SU-DHL-6 (cell line): ENCODE measurements at regions not wholly inside any gene's neighbourhood (a gene's known extent, or its start where the extent isn't known, plus 50 kb on each side); places are given as distances from the start of the nearest gene placed in this dataset.
"Not testable (repeated sequence)": the region's sequence is repeated elsewhere in the genome, so short reads cannot be mapped to it uniquely, and the experiment has no call there.

Experiments
- H2AFZ ChIP-seq: fragments of 200-600 bp; sonication (generic); 2 replicates; pipeline ENCODE4 v1.6.1; 2014; ENCODE audit warnings: low read depth, mild to moderate bottlenecking, moderate library complexity, mixed read lengths, antibody characterized with exemption, low read length; ENCODE audit not compliant: severe bottlenecking
- H3F3A ChIP-seq: fragments of 200-600 bp; shearing (Covaris generic); 2 replicates; pipeline ENCODE4 v1.6.0; 2016; ENCODE audit warnings: antibody characterized with exemption, mild to moderate bottlenecking; ENCODE audit not compliant: insufficient read depth
- H3K27ac ChIP-seq: fragments of 200-600 bp; sonication (generic); 2 replicates; pipeline ENCODE4 v1.5.1; 2016; ENCODE audit warnings: low read depth, mild to moderate bottlenecking, low read length, moderate library complexity, mixed read lengths
- H3K27me3 ChIP-seq: fragments of 200-600 bp; sonication (generic), shearing (Covaris generic); 2 replicates; pipeline ENCODE4 v1.6.0; 2014; ENCODE audit warnings: mild to moderate bottlenecking, low read length
- H3K36me3 ChIP-seq: fragments of 200-600 bp; sonication (generic); 2 replicates; pipeline ENCODE4 v1.6.1; 2014; ENCODE audit warnings: mild to moderate bottlenecking, low read length, mixed read lengths
- H3K4me2 ChIP-seq: fragments of 300-600, 200-600 bp; shearing (Covaris generic), sonication (generic); 2 replicates; pipeline ENCODE4 v1.6.0; 2014; ENCODE audit warnings: low read length, low read depth, mild to moderate bottlenecking; ENCODE audit not compliant: poor library complexity, severe bottlenecking
- H3K4me3 ChIP-seq: fragments of 200-600 bp; sonication (generic); 2 replicates; pipeline ENCODE4 v1.5.1; 2014; ENCODE audit warnings: antibody characterized with exemption, low read length, mild to moderate bottlenecking, mixed read lengths; ENCODE audit not compliant: insufficient read depth, poor library complexity, severe bottlenecking
- H3K79me2 ChIP-seq: fragments of 200-600 bp; sonication (generic); 2 replicates; pipeline ENCODE4 v1.6.1; 2014; ENCODE audit warnings: mild to moderate bottlenecking, low read length, moderate library complexity; ENCODE audit not compliant: insufficient read depth
- H3K9ac ChIP-seq: fragments of 200-600 bp; sonication (generic); 2 replicates; pipeline ENCODE4 v1.7.0; 2014; ENCODE audit warnings: mild to moderate bottlenecking, low read length
- H3K9me2 ChIP-seq: fragments of 200-600 bp; sonication (generic); replicated peaks from 2 replicates; pipeline ENCODE4 v1.6.1; 2014; ENCODE audit warnings: low read length; ENCODE audit not compliant: insufficient read depth
- H3K9me3 ChIP-seq: fragments of 200-600 bp; sonication (generic); 2 replicates; pipeline ENCODE4 v1.6.1; 2014; ENCODE audit warnings: low read length, mixed read lengths; ENCODE audit not compliant: insufficient read depth
- H4K20me1 ChIP-seq: fragments of 200-600 bp; sonication (generic); 2 replicates; pipeline ENCODE4 v1.6.1; 2014; ENCODE audit warnings: low read depth, mild to moderate bottlenecking, antibody characterized with exemption, low read length, moderate library complexity, mixed read lengths
- EZH2phosphoT487 ChIP-seq: fragments of 200-600 bp; sonication (generic), shearing (Covaris generic); conservative IDR thresholded peaks from 2 replicates; pipeline ENCODE4 v1.6.1; 2018; ENCODE audit warnings: mild to moderate bottlenecking, antibody characterized with exemption, low read length, moderate library complexity, mixed read lengths
- TF ChIP-seq, protein P1 (sequence below): fragments of 200-600 bp; sonication (generic); IDR thresholded peaks from one replicate; pipeline ENCODE4 v1.5.1; 2017; ENCODE audit warnings: antibody characterized with exemption, mild to moderate bottlenecking, low read length, moderate library complexity; ENCODE audit not compliant: insufficient read depth, poor library complexity, severe bottlenecking

DNA sequence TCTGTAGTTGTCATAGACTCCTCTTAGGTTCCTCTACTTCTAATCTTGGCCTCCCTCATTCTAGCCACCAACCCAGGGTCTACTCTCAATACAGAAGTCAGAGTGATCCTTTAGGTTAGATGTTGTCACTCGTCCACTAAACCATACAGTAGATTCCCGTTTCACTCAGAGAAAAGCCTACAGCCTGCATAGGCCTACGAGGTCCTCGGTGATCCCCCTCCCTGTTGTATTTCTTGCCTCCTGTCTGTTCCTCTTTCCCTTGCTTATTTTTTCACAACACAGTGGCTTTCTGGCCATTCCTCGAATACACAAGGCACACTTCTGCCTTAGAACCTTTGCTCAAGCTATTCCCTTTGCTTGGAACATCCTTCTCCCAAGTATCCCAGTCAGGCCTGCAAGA is 183.0 kb upstream of the PRSS1 start:
- Histone ChIP-seq H3K4me2 (no peak overlapping the region), H3K9ac (no peak overlapping the region), H3K36me3 (no peaks in the 10 kb centered on the region), H3K79me2 (no peaks in the 10 kb centered on the region), H2AFZ (no peak overlapping the region), H3K4me3 (no peak overlapping the region), H3K27me3 (no peaks in the 10 kb centered on the region), H3K9me3 (no peaks in the 10 kb centered on the region), H3K27ac (no peak overlapping the region), H4K20me1 (no peaks in the 10 kb centered on the region), H3F3A (no peaks in the 10 kb centered on the region), H3K9me2 (no peaks in the 10 kb centered on the region)
- no peak for TF ChIP-seq EZH2phosphoT487
- TF ChIP-seq, protein P1, sequence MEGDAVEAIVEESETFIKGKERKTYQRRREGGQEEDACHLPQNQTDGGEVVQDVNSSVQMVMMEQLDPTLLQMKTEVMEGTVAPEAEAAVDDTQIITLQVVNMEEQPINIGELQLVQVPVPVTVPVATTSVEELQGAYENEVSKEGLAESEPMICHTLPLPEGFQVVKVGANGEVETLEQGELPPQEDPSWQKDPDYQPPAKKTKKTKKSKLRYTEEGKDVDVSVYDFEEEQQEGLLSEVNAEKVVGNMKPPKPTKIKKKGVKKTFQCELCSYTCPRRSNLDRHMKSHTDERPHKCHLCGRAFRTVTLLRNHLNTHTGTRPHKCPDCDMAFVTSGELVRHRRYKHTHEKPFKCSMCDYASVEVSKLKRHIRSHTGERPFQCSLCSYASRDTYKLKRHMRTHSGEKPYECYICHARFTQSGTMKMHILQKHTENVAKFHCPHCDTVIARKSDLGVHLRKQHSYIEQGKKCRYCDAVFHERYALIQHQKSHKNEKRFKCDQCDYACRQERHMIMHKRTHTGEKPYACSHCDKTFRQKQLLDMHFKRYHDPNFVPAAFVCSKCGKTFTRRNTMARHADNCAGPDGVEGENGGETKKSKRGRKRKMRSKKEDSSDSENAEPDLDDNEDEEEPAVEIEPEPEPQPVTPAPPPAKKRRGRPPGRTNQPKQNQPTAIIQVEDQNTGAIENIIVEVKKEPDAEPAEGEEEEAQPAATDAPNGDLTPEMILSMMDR = no peak

DNA sequence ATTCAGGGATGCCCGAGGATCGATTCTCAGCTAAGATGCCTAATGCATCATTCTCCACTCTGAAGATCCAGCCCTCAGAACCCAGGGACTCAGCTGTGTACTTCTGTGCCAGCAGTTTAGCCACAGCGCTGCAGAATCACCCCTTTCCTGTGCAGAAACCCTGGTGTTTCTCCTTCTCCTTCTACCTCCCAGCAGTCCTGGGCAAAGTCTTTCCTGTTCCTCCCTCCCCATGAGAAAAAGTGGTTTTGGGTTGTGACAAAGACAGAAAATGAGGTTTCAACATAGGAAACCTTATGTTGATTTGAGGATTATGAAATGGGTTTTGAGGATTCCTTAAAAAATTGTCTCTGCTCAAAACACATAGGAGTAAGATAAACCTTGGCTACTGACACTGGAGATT is 185.1 kb upstream of the PRSS1 start:
- not testable (repeated sequence) for H3K27me3 ChIP-seq, H3K4me2 ChIP-seq, H3K27ac ChIP-seq, H3K79me2 ChIP-seq, H2AFZ ChIP-seq, H3K36me3 ChIP-seq, H3K9ac ChIP-seq, H3K9me3 ChIP-seq, H3F3A ChIP-seq, H3K4me3 ChIP-seq, H3K9me2 ChIP-seq, H4K20me1 ChIP-seq

DNA sequence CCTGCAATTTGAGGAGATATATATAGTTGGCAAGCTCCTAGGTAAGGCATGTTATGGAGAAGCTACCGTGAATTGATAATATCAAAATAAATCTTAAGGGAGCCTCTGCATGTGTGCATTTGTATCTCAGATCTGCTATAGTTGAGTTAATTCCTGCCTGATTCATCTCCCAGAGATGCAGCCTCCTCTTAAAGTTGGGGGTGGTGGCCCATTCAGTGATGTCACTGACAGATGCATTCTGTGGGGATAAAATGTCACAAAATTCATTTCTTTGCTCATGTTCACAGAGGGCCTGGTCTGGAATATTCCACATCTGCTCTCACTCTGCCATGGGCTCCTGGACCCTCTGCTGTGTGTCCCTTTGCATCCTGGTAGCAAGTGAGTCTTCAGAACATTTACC is 185.8 kb upstream of the PRSS1 start:
- H3K27me3 ChIP-seq = no peaks in the 10 kb centered on the region

DNA sequence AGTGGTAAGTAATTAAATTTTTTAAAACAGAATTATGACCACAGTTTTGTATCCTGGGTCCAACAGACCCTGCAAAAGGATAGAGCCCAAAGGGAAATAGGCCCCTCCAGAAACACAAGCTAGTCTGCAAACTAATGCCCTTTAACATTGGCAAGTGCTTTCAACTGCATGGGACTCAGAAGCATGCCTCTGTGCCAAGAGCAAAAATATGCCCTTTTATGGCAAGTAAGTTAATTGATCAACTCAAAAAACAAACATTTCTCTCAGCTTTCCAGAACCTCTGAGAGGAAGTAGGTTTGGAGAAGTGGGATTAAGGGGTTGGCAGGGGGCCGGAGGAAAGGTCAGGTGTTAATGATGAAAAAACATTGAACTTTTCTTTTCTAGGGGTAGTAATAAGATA is 186.6 kb upstream of the PRSS1 start:
- Histone ChIP-seq H3K27ac (no peak overlapping the region), H3K79me2 (no peaks in the 10 kb centered on the region)
- TF ChIP-seq EZH2phosphoT487 = no peak
- TF ChIP-seq, protein P1 = no peak

More for the DNA sequence above, 185.8 kb upstream of the PRSS1 start:
- H3K4me2 ChIP-seq = no peak overlapping the region
- no peaks in the 10 kb centered on the region for H3F3A ChIP-seq
- H3K27ac ChIP-seq = no peak overlapping the region
- no peak for TF ChIP-seq EZH2phosphoT487
- TF ChIP-seq, protein P1 = no peak
- H2AFZ ChIP-seq = no peak overlapping the region
- H3K36me3 ChIP-seq = no peaks in the 10 kb centered on the region
- H3K4me3 ChIP-seq = no peak overlapping the region
- H3K79me2 ChIP-seq = no peaks in the 10 kb centered on the region
- no peaks in the 10 kb centered on the region for H3K9me2 ChIP-seq
- H4K20me1 ChIP-seq = no peaks in the 10 kb centered on the region
- H3K9ac ChIP-seq = no peak overlapping the region
- no peaks in the 10 kb centered on the region for H3K9me3 ChIP-seq

DNA sequence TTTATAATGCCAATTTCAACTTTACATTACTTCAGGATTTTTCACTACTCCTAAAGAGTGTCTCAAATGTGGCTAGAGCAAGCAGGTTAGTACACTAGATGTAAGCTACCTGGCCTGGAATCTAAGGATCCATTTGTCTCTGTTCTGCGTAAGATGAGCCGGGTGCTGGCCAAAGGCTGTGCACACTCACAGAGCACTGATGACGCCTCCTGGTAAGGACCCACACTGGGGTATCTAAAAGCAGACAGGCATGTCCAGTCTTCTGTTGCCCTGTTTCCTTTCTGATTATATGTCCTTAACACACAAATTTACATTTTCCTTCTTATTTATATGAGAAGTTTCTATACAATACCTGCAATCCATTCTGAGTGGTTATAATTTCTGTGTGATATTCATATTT is 187.9 kb upstream of the PRSS1 start:
- H4K20me1 ChIP-seq, H3K9me2 ChIP-seq, H3K9me3 ChIP-seq, H3F3A ChIP-seq, H2AFZ ChIP-seq, H3K79me2 ChIP-seq, H3K36me3 ChIP-seq, H3K27me3 ChIP-seq, H3K27ac ChIP-seq, H3K4me3 ChIP-seq, H3K4me2 ChIP-seq, H3K9ac ChIP-seq: not testable (repeated sequence)

More for the DNA sequence above, 186.6 kb upstream of the PRSS1 start:
- Histone ChIP-seq H3K4me3 (no peak overlapping the region), H3K4me2 (no peak overlapping the region), H3K9ac (no peak overlapping the region), H3K9me2 (no peaks in the 10 kb centered on the region), H4K20me1 (no peaks in the 10 kb centered on the region), H3K36me3 (no peaks in the 10 kb centered on the region), H3K27me3 (no peaks in the 10 kb centered on the region), H2AFZ (no peak overlapping the region), H3F3A (no peaks in the 10 kb centered on the region), H3K9me3 (no peaks in the 10 kb centered on the region)

DNA sequence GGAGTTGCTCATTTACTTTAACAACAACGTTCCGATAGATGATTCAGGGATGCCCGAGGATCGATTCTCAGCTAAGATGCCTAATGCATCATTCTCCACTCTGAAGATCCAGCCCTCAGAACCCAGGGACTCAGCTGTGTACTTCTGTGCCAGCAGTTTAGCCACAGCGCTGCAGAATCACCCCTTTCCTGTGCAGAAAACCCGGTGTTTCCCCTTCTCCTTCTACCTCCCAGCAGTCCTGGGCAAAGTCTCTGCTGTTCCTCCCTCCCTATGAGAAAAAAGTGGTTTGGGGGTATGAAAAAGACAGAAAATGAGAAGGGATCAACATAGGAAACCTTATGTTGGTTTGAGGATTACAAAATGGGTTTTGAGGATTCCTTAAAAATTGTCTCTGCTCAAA is 188.5 kb upstream of the PRSS1 start:
- H3K36me3 ChIP-seq, H3K9me3 ChIP-seq, H3K27me3 ChIP-seq, H3K4me3 ChIP-seq, H4K20me1 ChIP-seq, H3K9ac ChIP-seq, H3K4me2 ChIP-seq, H3K79me2 ChIP-seq, H2AFZ ChIP-seq, H3K9me2 ChIP-seq, H3K27ac ChIP-seq, H3F3A ChIP-seq: not testable (repeated sequence)
